OCI-LY1 (cell line): ENCODE measurements at regions not wholly inside any gene's neighbourhood (a gene's known extent, or its start where the extent isn't known, plus 50 kb on each side); places are given as distances from the start of the nearest gene placed in this dataset.

ENCODE experiments used
- EZH2 ChIP-seq: fragments of 200-600 bp; sonication (generic), shearing (Covaris generic); IDR thresholded peaks from 2 replicates; pipeline ENCODE4 v1.8.0; 2017; ENCODE audit warnings: borderline replicate concordance, mixed run types, mild to moderate bottlenecking, antibody characterized with exemption, low read length, moderate library complexity, mixed read lengths
- TF ChIP-seq, protein P1 (sequence below): fragments of 200-600 bp; sonication (generic), shearing (Covaris generic); IDR thresholded peaks from 2 replicates; pipeline ENCODE4 v1.5.1; 2017; ENCODE audit warnings: mild to moderate bottlenecking, antibody characterized with exemption, low read length, moderate library complexity, mixed read lengths

DNA sequence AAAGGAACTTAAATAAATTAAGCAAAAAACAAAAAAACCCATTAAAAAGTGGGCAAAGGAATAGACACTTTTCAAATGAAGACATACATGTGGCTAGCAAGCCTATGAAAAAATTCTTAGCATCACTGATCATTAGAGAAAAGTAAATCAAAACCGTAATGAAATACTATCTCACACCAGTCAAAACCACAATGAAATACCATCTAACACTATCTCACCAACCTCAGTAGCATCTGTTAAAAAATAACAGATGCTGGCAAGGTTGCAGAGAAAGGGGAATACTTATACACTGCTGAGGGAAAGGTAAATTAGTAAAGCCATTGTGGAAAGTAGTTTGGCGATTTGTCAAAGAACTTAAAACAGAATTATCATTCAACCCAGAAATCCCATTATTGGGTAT is 381.1 kb downstream of the FLRT2 start:
- TF ChIP-seq, protein P1, sequence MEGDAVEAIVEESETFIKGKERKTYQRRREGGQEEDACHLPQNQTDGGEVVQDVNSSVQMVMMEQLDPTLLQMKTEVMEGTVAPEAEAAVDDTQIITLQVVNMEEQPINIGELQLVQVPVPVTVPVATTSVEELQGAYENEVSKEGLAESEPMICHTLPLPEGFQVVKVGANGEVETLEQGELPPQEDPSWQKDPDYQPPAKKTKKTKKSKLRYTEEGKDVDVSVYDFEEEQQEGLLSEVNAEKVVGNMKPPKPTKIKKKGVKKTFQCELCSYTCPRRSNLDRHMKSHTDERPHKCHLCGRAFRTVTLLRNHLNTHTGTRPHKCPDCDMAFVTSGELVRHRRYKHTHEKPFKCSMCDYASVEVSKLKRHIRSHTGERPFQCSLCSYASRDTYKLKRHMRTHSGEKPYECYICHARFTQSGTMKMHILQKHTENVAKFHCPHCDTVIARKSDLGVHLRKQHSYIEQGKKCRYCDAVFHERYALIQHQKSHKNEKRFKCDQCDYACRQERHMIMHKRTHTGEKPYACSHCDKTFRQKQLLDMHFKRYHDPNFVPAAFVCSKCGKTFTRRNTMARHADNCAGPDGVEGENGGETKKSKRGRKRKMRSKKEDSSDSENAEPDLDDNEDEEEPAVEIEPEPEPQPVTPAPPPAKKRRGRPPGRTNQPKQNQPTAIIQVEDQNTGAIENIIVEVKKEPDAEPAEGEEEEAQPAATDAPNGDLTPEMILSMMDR = no peak
- TF ChIP-seq EZH2 = no peak
